Adrenal gland (tissue), 9 donors: ENCODE measurements at regions not wholly inside any gene's neighbourhood (a gene's known extent, or its start where the extent isn't known, plus 50 kb on each side); places are given as distances from the start of the nearest gene placed in this dataset.

Source experiments
- DNase-seq, 7 donors: peaks; one replicate each; pipeline ENCODE4 v3.0.0-alpha.2; 2019 to 2020
- H3K27ac ChIP-seq, 5 donors: fragments of 200-600 bp; sonication (generic) in 4 of 5; 1 replicate in 3 of 5; 2 replicates in 2 of 5; pipeline versions ENCODE4 v1.5.1 to v1.8.0; 2016 to 2020; ENCODE audit warnings: mild to moderate bottlenecking in 1 of 5
- H3K27me3 ChIP-seq: fragments of 200-600 bp; 2 replicates; pipeline ENCODE4 v1.8.0; 2021
- H3K36me3 ChIP-seq, 2 donors: fragments of 200-600 bp; replicated peaks in 1 of 2; 1 replicate in 1 of 2; 2 replicates in 1 of 2; pipeline versions ENCODE4 v1.5.1 to v1.8.0; 2018 to 2022
- H3K4me1 ChIP-seq, 2 donors: fragments of 200-600 bp; replicated peaks in 1 of 2; 1 replicate in 1 of 2; 2 replicates in 1 of 2; pipeline versions ENCODE4 v1.5.1 to v1.8.0; 2018 to 2021
- H3K4me3 ChIP-seq, 4 donors: fragments of 200-600 bp; sonication (generic) in 3 of 4; one replicate each; pipeline ENCODE4 v1.5.1; 2016 to 2018
- H3K9me3 ChIP-seq, 3 donors: fragments of 200-600 bp; sonication (generic) in 1 of 3; replicated peaks in 1 of 3; 1 replicate in 2 of 3; 2 replicates in 1 of 3; pipeline versions ENCODE4 v1.5.1 to v1.8.0; 2016 to 2021
- CTCF ChIP-seq, 6 experiments: fragments of 450-650 bp in 4 of 6; fragments of 200-600 bp in 2 of 6; sonication (generic) in 1 of 6; IDR thresholded peaks; 1 replicate in 5 of 6; 2 replicates in 1 of 6; pipeline versions ENCODE4 v1.5.1 to v1.8.0; 2016 to 2021; ENCODE audit warnings: antibody characterized with exemption in 6 of 6, mild to moderate bottlenecking in 2 of 6, moderate library complexity in 1 of 6
- POLR2A ChIP-seq, 2 donors: fragments of 450-650 bp; IDR thresholded peaks; one replicate each; pipeline ENCODE4 v1.6.1; 2017; ENCODE audit warnings: antibody characterized with exemption in 2 of 2, mild to moderate bottlenecking in 2 of 2, moderate library complexity in 1 of 2
- WGBS, 4 donors: extraction: QIAGEN DNeasy Blood & Tissue Kit in 2 of 4; methylation state at CpG; one replicate each; pipeline versions ENCODE4 v1.1.5 to v1.1.7; 2013 to 2017; 5-methylcytosine and 5-hydroxymethylcytosine counted together
- intact Hi-C, 2 donors: fragments of 100-400 bp; cut with DNase I; formaldehyde crosslinking; loops; one replicate each; pipeline versions ENCODE4 v1.14.1 to v1.15.0; 2022 to 2023
- donor health status: healthy with polysubstance abuse.
- donor health status: Bipolar disorder and iron deficiency.
- donor health status: DM: yes; HTN: yes; CAD: no.
- donor health status: DM: no; HTN: no; CAD: no.
- donor health status: DM: no; HTN: no; CAD: no.

GRCh38 chr3:164679245-164679644 lies 399.1 kb downstream of the SI start:
- 53 to 65% (median 57%) methylated on average over 1 of the region's 1 CpG for WGBS, 4 donors
- H3K27ac ChIP-seq: no peak overlapping the region
- intact Hi-C loops: no loop called here
- H3K36me3 ChIP-seq: no peaks in the 10 kb centered on the region
- DNase-seq: no peak
- H3K9me3 ChIP-seq: peaks cover 0 to 4% (median 0%) of the 10 kb centered on the region in 3 donors
- H3K27me3 ChIP-seq: no peaks in the 10 kb centered on the region
- no peak overlapping the region for H3K4me3 ChIP-seq
- no peaks in the 10 kb centered on the region for H3K4me1 ChIP-seq
- no peak for TF ChIP-seq POLR2A (IDR thresholded peaks at IDR 0.05)
- no peak for TF ChIP-seq CTCF (IDR thresholded peaks at IDR 0.05)

- no peak overlapping the region for H3K4me3 ChIP-seq
- no peaks in the 10 kb centered on the region for H3K27me3 ChIP-seq
- H3K4me1 ChIP-seq: no peaks in the 10 kb centered on the region
- intact Hi-C loops: no loop called here
- H3K36me3 ChIP-seq: no peaks in the 10 kb centered on the region
- peaks cover 0 to 4% (median 0%) of the 10 kb centered on the region in 3 donors for H3K9me3 ChIP-seq
- no peak for DNase-seq
- WGBS, 4 donors: 62 to 73% (median 62%) methylated on average over 4 of the region's 4 CpGs
- H3K27ac ChIP-seq: no peak overlapping the region
- no peak for TF ChIP-seq POLR2A (IDR thresholded peaks at IDR 0.05)
- TF ChIP-seq CTCF (IDR thresholded peaks at IDR 0.05): no peak
Measured at GRCh38 chr3:164677317-164677716, 401.0 kb downstream of the SI start.

GRCh38 chr3:164673738-164674137 lies 404.6 kb downstream of the SI start:
- Histone ChIP-seq H3K36me3 (no peaks in the 10 kb centered on the region), H3K27me3 (no peaks in the 10 kb centered on the region), H3K27ac (no peak overlapping the region), H3K4me1 (no peaks in the 10 kb centered on the region), H3K4me3 (no peak overlapping the region), H3K9me3 (peaks cover 0 to 4% (median 0%) of the 10 kb centered on the region in 3 donors)
- intact Hi-C loops: no loop called here
- no peak for TF ChIP-seq CTCF (IDR thresholded peaks at IDR 0.05)
- TF ChIP-seq POLR2A (IDR thresholded peaks at IDR 0.05): no peak
- no peak for DNase-seq
- 71 to 89% (median 76%) methylated on average over 2 of the region's 2 CpGs for WGBS, 4 donors

- Histone ChIP-seq H3K9me3 (peaks cover 0 to 4% (median 0%) of the 10 kb centered on the region in 3 donors), H3K27ac (no peak overlapping the region), H3K4me3 (no peak overlapping the region), H3K4me1 (no peaks in the 10 kb centered on the region), H3K36me3 (no peaks in the 10 kb centered on the region), H3K27me3 (no peaks in the 10 kb centered on the region)
- 63 to 79% (median 68%) methylated on average over 1 of the region's 1 CpG for WGBS, 4 donors
- TF ChIP-seq CTCF (IDR thresholded peaks at IDR 0.05) (no peak), POLR2A (IDR thresholded peaks at IDR 0.05) (no peak)
- intact Hi-C loops: no loop called here
- no peak for DNase-seq
Measured at GRCh38 chr3:164658125-164658524, 420.2 kb downstream of the SI start.
